ENCODE measurements at regions not wholly inside any gene's neighbourhood (a gene's known extent, or its start where the extent isn't known, plus 50 kb on each side); places are given as distances from the start of the nearest gene placed in this dataset.
"Not testable (repeated sequence)": the region's sequence is repeated elsewhere in the genome, so short reads cannot be mapped to it uniquely, and the experiment has no call there.

DNA sequence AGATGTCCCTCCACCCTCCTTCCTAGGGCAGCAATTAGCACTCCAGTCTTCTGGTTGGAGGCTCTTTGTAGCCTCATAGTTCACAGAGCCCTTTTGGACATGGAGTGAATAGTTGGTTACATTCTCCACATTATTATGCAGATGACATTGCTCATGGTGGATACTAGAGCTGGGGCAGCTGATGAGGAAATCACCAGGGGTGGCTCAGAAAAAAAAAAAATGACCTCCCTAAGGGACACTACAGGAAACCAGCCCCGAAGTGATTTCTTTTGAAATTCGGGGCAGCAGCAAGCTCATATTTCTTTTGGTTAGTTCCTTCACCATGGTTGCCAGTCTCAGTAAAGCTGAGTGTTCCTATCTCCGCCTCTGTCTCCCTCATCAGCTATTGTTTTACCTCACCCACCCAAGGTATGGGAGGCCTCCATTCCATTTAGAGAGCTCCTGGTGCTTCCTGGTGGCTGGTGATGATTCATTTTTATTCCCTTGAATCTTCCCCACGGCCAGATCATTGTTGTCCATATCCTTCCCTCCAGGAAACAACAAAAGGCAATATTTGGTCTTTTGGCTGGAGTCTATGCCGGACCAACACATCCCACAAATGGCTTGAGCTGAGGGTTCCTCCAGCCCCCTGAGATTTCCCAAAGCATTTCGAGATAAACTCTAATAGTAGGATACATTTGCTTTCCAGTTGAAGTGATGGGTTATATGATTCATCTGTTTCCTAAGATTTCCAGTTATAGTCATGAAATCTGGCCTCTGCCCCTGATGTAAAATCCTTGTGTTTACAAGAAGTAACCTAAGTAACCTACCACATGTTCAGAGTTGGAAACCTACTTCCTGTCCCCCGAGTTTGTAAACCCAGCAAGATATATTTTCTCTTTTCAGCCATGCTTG lies 56.2 kb upstream of the NID2 start:
- no peak for DNase-seq (ENCODE audit: low read depth)

DNA sequence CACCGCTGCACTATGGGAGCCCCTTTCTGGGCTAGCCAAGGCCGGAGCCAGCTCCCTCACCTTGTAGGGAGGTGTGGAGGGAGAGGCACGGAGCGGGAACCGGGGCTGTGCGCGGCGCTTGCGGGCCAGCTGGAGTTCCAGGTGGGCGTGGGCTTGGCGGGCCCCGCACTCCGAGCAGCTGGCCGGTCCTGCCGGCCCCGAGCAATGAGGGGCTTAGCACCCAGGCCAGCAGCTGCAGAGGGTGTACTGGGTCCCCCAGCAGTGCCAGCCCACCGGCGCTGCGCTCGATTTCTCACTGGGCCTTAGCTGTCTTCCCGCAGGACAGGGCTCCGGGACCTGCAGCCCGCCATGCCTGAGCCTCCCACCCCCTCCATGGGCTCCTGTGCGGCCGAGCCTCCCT lies 53.3 kb upstream of the NID2 start:
- DNase-seq (ENCODE audit: low read depth) = not testable (repeated sequence)

DNA sequence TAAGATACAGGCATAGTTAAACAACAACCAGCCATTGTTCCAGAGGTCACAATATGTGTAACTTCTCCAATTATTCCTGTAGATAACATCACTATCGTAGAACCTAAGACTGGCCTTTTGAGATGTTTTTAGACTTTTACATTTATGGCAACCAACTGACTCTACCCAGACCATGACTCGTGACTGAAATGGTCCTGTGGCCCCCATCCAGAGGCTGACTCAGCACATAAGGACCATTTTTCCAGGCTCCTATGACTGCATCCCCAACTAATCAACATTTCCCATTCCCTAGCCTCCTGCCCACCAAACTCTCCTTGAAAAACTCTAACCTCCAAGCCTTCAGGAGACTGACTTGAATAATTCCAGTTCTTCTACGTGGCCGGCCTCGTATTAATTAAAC lies 52.6 kb upstream of the NID2 start:
- DNase-seq (ENCODE audit: low read depth) = no peak

DNA sequence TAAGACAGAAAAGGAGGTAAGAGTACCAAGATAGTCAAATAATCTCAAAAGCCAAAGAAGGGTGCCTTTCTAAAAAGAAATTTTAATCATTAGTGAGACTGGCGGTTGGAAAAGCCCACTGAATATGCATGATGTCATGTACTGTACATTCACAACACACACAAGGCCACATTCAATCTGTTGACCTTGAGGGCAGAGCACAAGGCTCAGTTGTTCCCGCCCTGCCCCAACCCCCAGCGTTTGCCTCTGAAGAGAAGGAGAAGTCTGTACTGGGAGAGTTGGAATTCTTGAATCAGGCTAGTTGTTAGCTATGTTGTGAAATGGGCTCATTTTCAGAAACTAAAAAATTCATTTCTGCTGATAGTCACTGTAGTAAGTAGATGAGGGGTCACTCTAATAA lies 50.2 kb upstream of the NID2 start:
- DNase-seq (ENCODE audit: low read depth) = no peak
